ENCODE measurements at regions not wholly inside any gene's neighbourhood (a gene's known extent, or its start where the extent isn't known, plus 50 kb on each side); places are given as distances from the start of the nearest gene placed in this dataset.

DNA sequence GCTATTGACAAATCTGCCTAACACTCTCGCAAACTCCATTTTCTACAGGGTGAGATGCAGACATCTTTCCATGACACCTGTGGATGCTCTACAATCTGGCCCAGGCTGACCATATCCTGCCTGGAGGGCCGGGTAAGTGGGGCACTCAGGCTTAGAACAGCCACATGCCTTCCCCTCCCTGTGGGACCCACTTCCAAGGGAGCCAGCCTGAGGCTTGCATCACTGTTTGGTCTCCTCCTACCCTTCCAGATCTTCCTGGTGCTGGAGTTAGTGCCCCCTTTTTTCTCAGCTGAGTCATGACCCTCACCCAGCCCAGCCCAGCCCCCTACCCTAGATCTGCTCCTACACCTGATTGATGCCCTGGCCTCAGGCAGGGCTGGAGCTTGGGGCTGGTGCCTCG, 62.0 kb upstream of the KCNK12 start:
- Histone ChIP-seq H3K4me1 (no peaks in the 10 kb centered on the region), H3K4me3 (no peak overlapping the region), H3K9me3 (no peaks in the 10 kb centered on the region), H3K36me3 (no peaks in the 10 kb centered on the region), H3K27me3 (no peaks in the 10 kb centered on the region), H3K27ac (no peak overlapping the region)
- no peak for ATAC-seq (ENCODE audit: low FRiP score in 2 of 2)
- no peak for DNase-seq
- 77 to 81% methylated on average over 3 of the region's 3 CpGs for WGBS, 2 donors
- no peak for TF ChIP-seq POLR2AphosphoS5 (IDR thresholded peaks at IDR 0.05)
- no peak for TF ChIP-seq POLR2A (IDR thresholded peaks at IDR 0.05)
- TF ChIP-seq EP300 (IDR thresholded peaks at IDR 0.05), result no peak
- TF ChIP-seq, protein P1, sequence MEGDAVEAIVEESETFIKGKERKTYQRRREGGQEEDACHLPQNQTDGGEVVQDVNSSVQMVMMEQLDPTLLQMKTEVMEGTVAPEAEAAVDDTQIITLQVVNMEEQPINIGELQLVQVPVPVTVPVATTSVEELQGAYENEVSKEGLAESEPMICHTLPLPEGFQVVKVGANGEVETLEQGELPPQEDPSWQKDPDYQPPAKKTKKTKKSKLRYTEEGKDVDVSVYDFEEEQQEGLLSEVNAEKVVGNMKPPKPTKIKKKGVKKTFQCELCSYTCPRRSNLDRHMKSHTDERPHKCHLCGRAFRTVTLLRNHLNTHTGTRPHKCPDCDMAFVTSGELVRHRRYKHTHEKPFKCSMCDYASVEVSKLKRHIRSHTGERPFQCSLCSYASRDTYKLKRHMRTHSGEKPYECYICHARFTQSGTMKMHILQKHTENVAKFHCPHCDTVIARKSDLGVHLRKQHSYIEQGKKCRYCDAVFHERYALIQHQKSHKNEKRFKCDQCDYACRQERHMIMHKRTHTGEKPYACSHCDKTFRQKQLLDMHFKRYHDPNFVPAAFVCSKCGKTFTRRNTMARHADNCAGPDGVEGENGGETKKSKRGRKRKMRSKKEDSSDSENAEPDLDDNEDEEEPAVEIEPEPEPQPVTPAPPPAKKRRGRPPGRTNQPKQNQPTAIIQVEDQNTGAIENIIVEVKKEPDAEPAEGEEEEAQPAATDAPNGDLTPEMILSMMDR (IDR thresholded peaks at IDR 0.05), result no peak

DNA sequence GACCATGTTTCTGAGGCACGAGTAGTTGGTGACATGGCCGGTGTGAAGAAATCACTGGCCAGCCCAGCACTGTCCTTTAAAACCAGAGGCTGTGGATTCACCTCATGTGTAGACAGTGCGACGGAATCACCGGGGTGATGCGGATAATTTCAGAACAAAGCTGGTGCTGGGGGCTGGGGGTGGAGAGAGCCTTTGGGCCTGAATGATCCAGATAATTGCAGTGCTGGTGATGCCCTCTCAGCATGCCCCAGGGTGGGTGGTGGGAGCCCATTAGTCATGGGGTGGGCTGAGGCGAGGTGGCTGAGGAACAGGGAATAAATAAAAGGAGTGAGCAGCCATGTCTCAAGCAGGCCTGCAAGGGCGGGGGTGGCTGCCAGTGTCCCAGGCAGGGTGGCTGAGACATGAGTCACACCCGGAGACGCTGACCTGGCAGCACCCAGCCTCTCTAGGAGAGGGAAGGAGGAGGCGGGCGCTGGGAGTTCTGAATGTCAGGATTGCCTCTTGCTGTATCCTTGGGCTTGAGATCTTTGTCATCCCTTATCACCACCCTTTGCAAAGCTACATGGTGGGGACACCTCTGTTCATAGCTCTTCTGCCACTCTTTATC, 61.1 kb upstream of the KCNK12 start:
- H3K4me3 ChIP-seq, result no peak overlapping the region
- H3K9me3 ChIP-seq, result no peaks in the 10 kb centered on the region
- H3K27ac ChIP-seq, result no peak overlapping the region
- H3K4me1 ChIP-seq, result no peaks in the 10 kb centered on the region
- no peaks in the 10 kb centered on the region for H3K27me3 ChIP-seq
- TF ChIP-seq POLR2AphosphoS5 (IDR thresholded peaks at IDR 0.05) (no peak), EP300 (IDR thresholded peaks at IDR 0.05) (no peak), POLR2A (IDR thresholded peaks at IDR 0.05) (no peak)
- TF ChIP-seq, protein P1 (IDR thresholded peaks at IDR 0.05), result no peak
- DNase-seq (peak; percentile 59 to 64), ATAC-seq (ENCODE audit: low FRiP score in 2 of 2) (peak; percentile 35 to 81)
- no peaks in the 10 kb centered on the region for H3K36me3 ChIP-seq
- WGBS, 2 donors, result 80 to 88% methylated on average over 12 of the region's 12 CpGs

DNA sequence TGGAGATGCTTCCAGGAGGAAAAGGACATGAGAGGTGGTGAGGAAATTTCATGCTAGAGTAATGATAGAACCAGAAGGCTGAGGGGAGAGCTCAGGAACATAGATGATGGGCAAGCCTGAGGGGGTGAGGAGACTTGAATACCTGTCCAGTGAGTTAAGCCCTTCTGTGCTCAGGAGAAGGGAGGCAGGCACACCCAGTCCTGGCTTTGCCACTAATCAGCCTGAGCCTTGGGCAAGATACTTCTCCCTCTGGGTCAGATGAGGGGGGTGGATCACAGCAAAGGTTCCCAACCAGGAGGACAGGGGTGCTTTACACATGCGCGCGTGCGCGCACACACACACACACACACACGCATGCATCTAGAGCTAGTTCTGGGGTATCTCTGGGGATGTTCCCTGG, 60.5 kb upstream of the KCNK12 start:
- Histone ChIP-seq H3K27me3 (no peaks in the 10 kb centered on the region), H3K36me3 (no peaks in the 10 kb centered on the region), H3K9me3 (no peaks in the 10 kb centered on the region), H3K4me1 (no peaks in the 10 kb centered on the region), H3K4me3 (no peak overlapping the region), H3K27ac (no peak overlapping the region)
- no peak for ATAC-seq (ENCODE audit: low FRiP score in 2 of 2)
- WGBS, 2 donors, result 90 to 98% methylated on average over 6 of the region's 6 CpGs
- TF ChIP-seq EP300 (IDR thresholded peaks at IDR 0.05), result no peak
- TF ChIP-seq, protein P1 (IDR thresholded peaks at IDR 0.05), result no peak
- no peak for TF ChIP-seq POLR2AphosphoS5 (IDR thresholded peaks at IDR 0.05)
- TF ChIP-seq POLR2A (IDR thresholded peaks at IDR 0.05), result no peak
- DNase-seq, result no peak

DNA sequence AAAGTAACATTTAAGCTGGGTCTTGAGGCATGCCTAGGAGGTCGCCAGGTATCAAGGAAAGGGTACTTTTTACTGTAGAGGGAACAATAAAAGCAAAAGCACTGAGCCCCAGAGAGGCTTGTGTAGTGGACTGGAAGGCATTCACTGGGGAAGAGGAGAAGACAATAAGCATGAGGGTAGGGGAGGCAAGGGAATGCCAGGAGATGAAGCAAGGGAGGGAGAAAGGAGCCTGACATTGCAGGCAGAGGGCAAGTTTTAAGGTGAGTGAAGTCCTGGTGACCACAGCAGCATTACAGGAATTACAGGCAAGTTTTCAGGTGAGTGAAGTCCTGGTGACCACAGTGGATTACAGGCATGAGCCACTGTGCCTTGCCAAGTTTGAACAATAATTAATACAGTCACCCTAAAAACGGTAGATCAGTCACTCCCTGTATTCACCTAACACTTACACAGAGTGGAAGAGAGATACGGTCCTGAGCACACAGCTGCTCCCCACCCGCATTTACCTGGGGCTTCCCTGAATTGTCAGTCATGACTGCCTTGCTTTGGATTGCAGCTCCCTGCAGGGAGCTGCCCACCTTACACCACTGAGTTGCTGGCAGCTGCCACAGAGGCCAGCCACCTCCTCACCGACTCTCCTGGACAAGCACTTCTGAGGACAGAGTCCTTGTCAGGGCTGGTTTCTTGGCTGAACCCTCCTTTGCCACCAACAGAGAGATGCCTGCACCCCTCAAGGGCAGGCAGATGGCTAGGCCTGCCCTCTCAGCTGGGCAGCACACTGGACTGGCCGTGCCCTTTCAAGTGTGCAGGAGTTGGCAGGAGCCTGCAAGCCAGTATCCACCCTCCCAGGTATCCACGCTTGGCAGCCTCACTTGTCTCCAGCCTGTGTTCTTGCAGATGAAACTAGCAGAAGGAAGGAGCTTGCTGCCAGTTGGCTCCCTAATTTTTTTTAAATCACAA, 59.0 kb upstream of the KCNK12 start:
- Histone ChIP-seq H3K4me1 (no peaks in the 10 kb centered on the region), H3K9me3 (no peaks in the 10 kb centered on the region), H3K27me3 (no peaks in the 10 kb centered on the region), H3K4me3 (no peak overlapping the region), H3K27ac (no peak overlapping the region), H3K36me3 (no peaks in the 10 kb centered on the region)
- WGBS, 2 donors, result 75 to 80% methylated on average over 6 to 7 of the region's 7 CpGs
- DNase-seq (no peak), ATAC-seq (ENCODE audit: low FRiP score in 2 of 2) (peak in 1 of 2 donors; percentile 31)
- TF ChIP-seq POLR2A (IDR thresholded peaks at IDR 0.05), result no peak
- TF ChIP-seq, protein P1 (IDR thresholded peaks at IDR 0.05), result no peak
- TF ChIP-seq EP300 (IDR thresholded peaks at IDR 0.05), result no peak
- no peak for TF ChIP-seq POLR2AphosphoS5 (IDR thresholded peaks at IDR 0.05)
